ENCODE measurements at regions not wholly inside any gene's neighbourhood (a gene's known extent, or its start where the extent isn't known, plus 50 kb on each side); places are given as distances from the start of the nearest gene placed in this dataset.

DNA sequence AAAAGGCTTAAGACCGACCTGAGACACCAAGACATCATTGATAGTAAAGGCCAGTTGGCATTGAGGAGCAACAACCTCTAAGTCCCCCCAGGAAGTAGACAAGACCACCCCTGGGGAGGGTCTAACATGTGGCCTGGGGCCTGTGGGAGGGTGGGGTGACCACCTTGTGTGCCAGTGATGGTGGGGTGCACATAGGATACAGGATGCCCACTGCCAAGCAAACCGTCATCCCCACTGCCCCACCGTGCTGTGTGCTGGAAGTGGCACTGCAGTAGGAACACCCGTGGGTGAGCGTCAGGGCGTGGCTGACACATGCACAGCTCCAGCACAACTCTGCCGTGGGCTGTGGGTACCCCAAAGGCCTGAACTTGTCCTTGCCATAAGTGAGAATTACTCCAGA, 84.3 kb upstream of the LGALSL start:
- TF ChIP-seq, protein P1, sequence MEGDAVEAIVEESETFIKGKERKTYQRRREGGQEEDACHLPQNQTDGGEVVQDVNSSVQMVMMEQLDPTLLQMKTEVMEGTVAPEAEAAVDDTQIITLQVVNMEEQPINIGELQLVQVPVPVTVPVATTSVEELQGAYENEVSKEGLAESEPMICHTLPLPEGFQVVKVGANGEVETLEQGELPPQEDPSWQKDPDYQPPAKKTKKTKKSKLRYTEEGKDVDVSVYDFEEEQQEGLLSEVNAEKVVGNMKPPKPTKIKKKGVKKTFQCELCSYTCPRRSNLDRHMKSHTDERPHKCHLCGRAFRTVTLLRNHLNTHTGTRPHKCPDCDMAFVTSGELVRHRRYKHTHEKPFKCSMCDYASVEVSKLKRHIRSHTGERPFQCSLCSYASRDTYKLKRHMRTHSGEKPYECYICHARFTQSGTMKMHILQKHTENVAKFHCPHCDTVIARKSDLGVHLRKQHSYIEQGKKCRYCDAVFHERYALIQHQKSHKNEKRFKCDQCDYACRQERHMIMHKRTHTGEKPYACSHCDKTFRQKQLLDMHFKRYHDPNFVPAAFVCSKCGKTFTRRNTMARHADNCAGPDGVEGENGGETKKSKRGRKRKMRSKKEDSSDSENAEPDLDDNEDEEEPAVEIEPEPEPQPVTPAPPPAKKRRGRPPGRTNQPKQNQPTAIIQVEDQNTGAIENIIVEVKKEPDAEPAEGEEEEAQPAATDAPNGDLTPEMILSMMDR (IDR thresholded peaks at IDR 0.05; ENCODE audit: low read depth, low read length), result no peak

DNA sequence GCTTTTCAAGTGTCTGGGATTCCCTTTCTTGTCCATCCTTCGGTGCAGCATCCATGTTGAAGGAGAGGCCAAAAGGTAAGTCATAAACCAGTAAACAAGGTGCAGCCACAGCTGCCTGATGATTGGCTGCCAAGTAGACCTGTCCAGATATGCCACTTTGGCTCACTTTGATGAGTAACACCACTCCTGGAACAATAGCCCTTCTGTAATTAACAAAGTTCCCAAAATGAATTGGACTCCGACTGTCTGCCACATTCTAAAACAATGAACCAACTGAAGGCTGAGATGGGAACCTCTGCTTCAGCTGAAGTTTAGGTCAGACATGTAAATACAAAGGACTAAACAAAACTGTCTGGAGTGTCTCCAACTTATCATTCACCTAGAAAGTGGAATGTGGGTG, 82.2 kb upstream of the LGALSL start:
- H3K4me3 ChIP-seq (ENCODE audit: low read depth, low read length), result no peak overlapping the region
- TF ChIP-seq, protein P1 (IDR thresholded peaks at IDR 0.05; ENCODE audit: low read depth, low read length), result no peak

More for the DNA sequence above, 84.3 kb upstream of the LGALSL start:
- H3K4me3 ChIP-seq (ENCODE audit: low read depth, low read length), result no peak overlapping the region

DNA sequence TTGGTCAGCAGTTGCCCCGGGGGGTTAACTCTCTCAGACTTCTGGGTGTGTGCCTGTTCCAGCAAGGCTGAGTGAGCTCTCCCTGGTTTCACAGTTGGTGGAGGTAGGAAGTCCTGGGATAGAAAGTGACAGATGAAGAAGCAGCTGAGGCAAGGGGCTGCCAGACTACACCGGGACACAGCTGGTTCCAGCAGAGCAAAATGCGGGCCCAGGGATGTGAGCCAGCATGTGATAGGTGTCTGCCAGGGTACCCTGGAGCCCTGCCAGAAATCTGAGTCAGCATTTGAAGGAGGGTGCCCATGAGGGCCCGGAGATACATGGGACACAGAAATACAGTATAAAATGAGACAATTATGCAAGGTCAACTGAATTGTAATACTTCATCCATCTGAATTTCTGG, 79.3 kb upstream of the LGALSL start:
- TF ChIP-seq, protein P1 (IDR thresholded peaks at IDR 0.05; ENCODE audit: low read depth, low read length), result no peak
- H3K4me3 ChIP-seq (ENCODE audit: low read depth, low read length), result no peak overlapping the region

DNA sequence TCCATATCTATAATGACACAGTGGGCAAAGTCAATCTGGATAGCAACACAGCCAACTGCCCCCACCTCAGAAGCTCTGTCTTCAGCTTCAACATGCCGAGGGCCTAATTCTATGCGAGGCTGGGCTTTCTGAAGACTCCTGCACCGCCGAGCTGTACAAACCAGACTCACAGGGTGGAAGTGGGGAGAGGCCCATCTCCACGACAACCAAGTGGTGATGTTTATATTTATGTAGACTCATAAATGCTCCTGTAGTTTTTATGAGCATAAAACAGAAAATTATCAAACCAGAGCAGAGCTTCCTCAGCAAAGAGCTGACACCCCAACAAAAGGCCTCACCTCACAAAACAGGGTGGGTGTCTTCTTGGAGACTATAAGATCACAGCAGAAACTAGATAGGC, 77.0 kb upstream of the LGALSL start:
- TF ChIP-seq, protein P1 (IDR thresholded peaks at IDR 0.05; ENCODE audit: low read depth, low read length), result no peak

DNA sequence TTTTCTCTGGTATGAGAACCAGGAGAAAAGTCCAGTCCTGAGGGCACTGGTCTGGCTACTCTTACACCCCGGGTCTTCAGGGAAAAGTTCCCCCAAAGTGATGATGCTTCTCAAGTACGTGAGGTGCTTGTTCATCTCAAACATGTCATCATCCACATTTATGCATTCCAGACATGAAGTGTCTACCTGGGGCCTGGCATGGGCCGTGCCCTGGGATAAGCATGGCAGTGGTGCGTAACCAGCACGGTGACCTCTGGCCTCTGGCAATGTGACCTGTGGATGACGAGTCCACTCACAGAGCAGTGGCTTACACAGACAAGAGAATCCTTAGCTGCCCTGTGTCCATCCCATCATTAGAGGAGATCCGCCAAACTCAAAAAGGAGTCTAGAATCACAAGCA, 74.8 kb upstream of the LGALSL start:
- TF ChIP-seq, protein P1 (IDR thresholded peaks at IDR 0.05; ENCODE audit: low read depth, low read length), result no peak

More for the DNA sequence above, 77.0 kb upstream of the LGALSL start:
- no peak overlapping the region for H3K4me3 ChIP-seq (ENCODE audit: low read depth, low read length)

GRCh38 chr2:64380853-64381527, 73.0 kb upstream of the LGALSL start:
- TF ChIP-seq, protein P1 (IDR thresholded peaks at IDR 0.05; ENCODE audit: low read depth, low read length), result no peak
- no peak overlapping the region for H3K4me3 ChIP-seq (ENCODE audit: low read depth, low read length)

More for the DNA sequence above, 74.8 kb upstream of the LGALSL start:
- no peak overlapping the region for H3K4me3 ChIP-seq (ENCODE audit: low read depth, low read length)

GRCh38 chr2:64383016-64383591, 70.9 kb upstream of the LGALSL start:
- H3K4me3 ChIP-seq (ENCODE audit: low read depth, low read length), result no peak overlapping the region
- TF ChIP-seq, protein P1 (IDR thresholded peaks at IDR 0.05; ENCODE audit: low read depth, low read length), result no peak
